ENCODE measurements at regions not wholly inside any gene's neighbourhood (a gene's known extent, or its start where the extent isn't known, plus 50 kb on each side); places are given as distances from the start of the nearest gene placed in this dataset.

- DNase-seq, result no peak
Observed at GRCh38 chr14:104359301-104359968, 220.1 kb upstream of the C14orf180 start.

- no peak for DNase-seq
Observed at GRCh38 chr14:104359969-104360442, 219.6 kb upstream of the C14orf180 start.

- no peak for DNase-seq
Observed at GRCh38 chr14:104360501-104360900, 219.1 kb upstream of the C14orf180 start.

- no peak for DNase-seq
Observed at GRCh38 chr14:104361101-104361591, 218.4 kb upstream of the C14orf180 start.

- DNase-seq, result no peak
Observed at GRCh38 chr14:104361921-104362681, 217.5 kb upstream of the C14orf180 start.

- DNase-seq, result no peak
Observed at GRCh38 chr14:104362761-104363605, 216.6 kb upstream of the C14orf180 start.

- DNase-seq, result no peak
Observed at GRCh38 chr14:104363891-104364760, 215.4 kb upstream of the C14orf180 start.

GRCh38 chr14:104364830-104365229 is 214.7 kb upstream of the C14orf180 start:
- DNase-seq, result no peak

- DNase-seq, result no peak
Observed at GRCh38 chr14:104366931-104367865, 212.4 kb upstream of the C14orf180 start.

GRCh38 chr14:104367866-104368750 is 211.5 kb upstream of the C14orf180 start:
- no peak for DNase-seq

GRCh38 chr14:104368751-104369100 is 210.8 kb upstream of the C14orf180 start:
- no peak for DNase-seq

GRCh38 chr14:104369208-104369607 is 210.4 kb upstream of the C14orf180 start:
- DNase-seq, result no peak

GRCh38 chr14:104370256-104370870 is 209.2 kb upstream of the C14orf180 start:
- DNase-seq, result no peak

GRCh38 chr14:104371031-104371430 is 208.5 kb upstream of the C14orf180 start:
- no peak for DNase-seq

GRCh38 chr14:104371917-104372316 is 207.6 kb upstream of the C14orf180 start:
- DNase-seq, result no peak

GRCh38 chr14:104372390-104373054 is 207.0 kb upstream of the C14orf180 start:
- DNase-seq, result no peak

GRCh38 chr14:104373055-104373854 is 206.3 kb upstream of the C14orf180 start:
- no peak for DNase-seq
